NCI-H1436 treated with DMSO at 0.1 percent for 48 hours (cell line): ENCODE measurements at regions not wholly inside any gene's neighbourhood (a gene's known extent, or its start where the extent isn't known, plus 50 kb on each side); places are given as distances from the start of the nearest gene placed in this dataset.
"Not testable (repeated sequence)": the region's sequence is repeated elsewhere in the genome, so short reads cannot be mapped to it uniquely, and the experiment has no call there.

Experiments
- DNase-seq: peaks from one replicate; lab custom pipeline; 2025; lab: John Stamatoyannopoulos, UW

DNA sequence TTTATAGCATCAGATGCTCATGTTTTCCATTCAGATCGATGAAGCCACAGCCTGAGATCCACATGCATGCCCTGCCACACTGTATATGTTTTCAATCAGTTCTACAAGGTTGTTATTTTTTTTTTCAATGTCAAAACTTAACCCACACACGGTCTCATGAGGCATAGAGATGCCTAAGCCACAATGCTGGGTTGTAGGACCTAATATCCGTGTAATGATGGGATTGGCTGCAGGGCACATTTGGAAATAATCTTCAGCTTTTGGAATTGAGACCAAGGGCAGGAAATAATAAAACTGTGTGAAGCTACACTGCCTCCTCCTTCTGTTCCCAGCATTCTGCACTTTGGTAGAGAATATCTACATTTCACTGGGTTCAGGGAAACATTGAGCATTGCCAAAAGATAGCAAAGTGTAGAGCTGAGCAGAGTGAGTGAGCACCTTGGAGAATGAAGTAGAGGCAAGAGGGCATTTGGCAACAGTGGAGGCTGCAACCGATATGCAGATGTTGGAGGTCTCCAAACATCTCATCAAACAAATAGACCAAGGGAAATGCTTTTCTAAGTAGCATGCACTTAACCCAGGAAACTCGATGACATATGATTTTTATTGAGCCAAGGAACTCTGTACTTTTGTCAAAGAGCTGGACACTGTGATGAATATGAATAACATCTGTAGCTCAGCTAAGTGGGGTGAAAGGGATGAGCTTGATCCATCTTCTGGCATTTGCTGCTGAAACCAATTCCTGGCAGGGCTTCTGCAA lies 176.7 kb downstream of the LYPLAL1 start:
- no peak for DNase-seq

DNA sequence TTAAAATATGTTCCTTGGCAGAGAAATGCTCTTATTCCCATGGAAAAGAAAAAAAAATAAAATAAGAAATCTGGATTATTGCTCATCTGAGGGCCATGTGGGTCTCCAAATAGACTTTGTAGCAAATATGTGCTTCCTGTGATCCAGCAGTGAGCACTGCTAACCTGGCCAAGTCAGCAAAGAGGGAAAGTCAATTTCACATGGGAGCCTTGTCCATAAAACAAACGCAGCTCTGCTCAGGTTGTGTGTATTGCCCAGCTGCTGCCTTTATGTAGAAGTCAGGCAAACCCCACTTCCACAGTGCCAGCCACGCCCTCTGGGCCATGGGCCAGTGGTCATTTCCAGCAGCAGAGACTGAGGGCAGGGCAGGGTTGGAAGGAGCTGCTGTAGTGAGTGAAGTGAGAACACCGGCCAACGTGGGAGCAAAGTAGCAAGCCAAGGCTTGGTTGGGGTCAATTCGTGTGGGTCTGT lies 174.3 kb downstream of the LYPLAL1 start:
- DNase-seq = no peak

DNA sequence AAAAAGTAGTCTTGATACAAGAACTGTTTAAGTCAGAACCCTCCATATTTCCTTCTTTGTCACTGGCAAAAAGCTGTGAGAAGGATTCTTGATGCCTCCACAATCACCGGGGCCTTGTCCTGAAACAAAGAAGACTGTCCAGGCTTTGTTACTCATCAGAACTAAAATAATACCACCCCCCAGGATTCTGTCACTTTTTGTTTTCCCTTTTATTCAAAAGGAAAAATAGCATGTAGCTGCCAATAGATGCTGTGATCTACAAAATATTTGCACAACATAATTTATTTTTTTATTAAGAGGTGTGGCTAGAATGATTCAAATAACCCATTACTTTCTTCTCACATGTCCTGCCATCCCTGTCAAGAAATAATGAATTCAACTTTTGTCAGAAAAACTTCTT lies 173.7 kb downstream of the LYPLAL1 start:
- no peak for DNase-seq

DNA sequence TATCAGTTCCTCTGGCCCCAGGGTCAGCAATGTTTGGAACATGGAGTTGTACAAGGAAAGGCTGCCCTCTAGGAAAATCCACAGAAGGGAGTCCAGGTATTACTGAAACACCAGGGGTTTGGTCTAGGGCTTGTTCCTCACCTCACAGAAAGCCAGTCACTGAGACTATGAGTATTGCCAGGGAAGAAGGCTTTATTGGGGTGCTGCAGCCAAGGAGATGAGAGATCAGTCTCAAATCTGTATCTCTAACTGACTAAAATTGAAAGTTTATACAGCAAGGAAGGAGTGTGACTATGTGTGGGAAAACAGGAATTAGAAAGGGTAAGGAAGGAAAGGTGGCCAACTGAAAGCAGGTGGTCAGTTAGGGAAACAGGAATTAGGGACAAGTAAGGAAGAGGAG lies 172.3 kb downstream of the LYPLAL1 start:
- no peak for DNase-seq

DNA sequence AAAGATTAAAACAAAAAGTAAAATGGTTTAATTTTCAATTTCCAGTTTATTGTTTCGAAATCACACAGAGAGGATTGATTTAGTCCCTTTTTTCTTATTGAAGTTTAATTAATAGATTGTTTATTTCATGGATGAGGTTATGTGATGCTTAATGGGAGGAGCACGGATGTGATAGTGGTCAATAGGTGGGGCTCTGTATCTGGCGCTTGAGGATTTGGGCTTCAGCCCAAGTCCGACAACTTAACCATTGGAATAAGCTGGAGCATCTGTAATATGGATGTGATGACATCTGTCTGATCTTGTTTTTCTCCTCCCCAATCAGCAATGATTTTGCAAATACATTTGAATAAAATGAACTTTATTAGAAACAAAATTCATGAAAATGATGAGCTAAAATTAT lies 169.2 kb downstream of the LYPLAL1 start:
- no peak for DNase-seq

DNA sequence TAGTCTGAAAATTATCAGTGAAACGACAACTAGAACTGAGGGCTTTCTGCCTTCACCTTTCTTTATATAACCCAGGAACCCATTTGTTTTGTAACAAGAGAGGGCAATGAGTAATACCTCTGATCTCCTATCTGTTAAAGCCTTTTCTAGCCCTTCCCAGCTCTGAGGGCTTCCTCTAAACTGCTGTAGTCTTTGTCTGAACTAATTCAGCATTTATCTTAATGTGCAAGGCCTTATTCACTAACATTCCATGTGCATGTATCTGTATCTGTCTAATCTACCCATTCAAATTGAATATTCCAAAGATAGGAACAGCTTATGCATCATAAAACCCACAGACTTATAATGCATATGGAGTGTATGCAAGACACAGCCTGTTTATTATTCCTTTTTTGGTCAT lies 167.1 kb downstream of the LYPLAL1 start:
- no peak for DNase-seq

DNA sequence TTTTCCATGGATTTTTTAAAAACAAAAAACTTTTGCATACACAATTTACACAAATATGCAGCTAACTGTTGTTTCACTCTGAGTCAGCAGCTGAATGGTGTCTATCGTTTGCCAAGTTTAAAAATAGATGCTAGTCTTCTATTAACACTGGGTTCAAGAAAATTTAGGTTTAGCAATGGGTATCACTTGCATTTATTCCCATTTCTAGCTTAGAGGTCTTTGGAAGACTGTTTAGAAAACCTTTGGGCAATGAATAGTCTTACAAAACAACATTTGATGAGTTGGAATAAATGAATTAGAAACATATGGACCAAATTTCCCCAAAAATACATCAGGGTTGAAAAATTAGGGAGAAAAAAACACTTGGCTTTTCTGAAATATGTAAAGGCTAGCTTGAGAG lies 165.8 kb downstream of the LYPLAL1 start:
- DNase-seq = no peak

DNA sequence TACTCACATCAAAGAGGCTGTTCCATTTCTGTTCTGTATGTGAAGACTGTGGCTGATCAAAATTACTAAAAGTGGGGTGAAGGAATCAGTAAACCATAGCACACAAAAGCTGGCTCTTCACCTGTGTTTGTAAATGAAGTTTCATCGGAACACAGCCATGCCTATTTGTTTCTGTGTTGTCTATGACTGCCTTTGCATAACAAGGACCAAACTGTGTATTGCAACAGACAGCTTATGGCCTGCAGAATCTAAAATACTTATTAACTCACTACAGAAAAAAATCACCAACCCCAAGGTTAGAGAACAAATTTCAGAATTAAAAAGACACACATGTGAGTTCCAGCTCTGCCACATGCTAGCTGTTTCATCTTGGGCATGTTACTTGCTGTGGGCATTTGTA lies 163.9 kb downstream of the LYPLAL1 start:
- no peak for DNase-seq

DNA sequence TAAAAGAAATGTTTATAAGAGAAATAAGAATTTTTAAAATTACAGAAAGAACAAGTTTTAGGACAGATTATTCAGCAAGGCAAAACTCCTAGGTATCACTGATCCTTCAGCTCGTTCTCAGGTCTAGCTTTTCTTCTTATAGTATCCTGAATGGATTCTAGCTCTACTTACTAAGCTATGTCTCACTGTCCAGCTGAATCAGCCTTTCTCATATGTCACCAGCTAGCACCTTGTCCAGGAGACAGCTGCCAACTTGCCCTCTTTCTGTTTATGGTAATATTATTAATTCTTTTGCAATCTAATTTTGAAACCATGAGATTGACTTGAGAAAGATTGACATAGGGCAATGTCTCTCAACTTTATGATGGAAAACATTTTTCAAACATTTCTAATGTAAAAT lies 159.9 kb downstream of the LYPLAL1 start:
- DNase-seq = no peak

DNA sequence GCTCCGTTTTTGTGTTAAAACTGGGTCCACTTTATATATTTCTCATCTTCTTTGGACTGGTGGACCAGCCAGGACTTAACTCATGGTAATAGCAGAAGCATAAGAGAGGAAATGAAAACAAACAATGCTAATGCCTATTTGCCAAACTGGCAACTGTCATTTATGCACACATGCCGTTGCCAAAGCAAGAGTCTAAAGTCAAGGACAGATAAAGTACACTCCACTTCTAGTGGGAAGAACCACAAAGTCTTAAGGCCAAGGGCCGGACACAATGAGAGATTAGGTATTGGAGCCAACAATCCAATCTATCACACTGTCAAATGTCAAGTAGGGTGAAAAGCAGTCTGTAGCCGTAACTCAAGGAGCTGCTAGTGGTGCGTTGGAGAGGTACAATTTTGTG lies 157.7 kb downstream of the LYPLAL1 start:
- DNase-seq = no peak

DNA sequence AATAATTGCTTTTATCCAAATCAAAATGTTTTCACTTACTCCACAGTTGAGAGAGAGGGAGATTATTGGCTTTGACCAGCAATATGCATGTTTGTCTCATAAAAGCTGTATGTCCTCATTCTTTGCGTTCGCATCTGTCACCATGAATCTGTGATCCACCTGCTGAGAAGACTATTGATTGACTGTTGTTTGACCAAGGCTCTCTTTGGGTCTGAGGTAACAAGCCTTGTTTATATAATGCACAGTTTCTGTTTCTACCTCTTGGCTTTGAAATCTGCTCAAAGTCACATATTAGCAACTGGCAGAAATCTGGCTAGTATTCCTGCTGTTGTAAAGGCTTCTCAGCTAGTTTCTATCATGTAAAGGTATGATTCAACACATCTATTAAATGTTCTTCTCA lies 157.0 kb downstream of the LYPLAL1 start:
- no peak for DNase-seq

DNA sequence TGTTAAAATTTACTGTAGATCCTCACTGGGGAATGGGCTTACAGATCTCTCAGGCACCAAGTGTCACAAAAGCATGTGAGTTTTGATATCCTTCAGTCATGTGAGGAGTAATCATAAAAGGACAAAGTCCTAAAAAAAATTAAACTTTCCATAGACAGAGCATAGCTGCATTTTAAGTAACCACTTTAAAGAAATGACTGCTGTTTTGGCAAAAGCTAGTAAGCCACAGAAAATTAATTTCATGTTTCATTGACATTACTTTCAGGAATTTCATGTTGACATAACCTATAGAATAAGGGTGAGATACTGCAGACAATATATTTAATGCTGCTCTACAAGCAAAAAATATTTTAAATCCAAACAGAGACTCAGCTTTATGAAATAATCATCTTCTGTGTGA lies 156.3 kb downstream of the LYPLAL1 start:
- no peak for DNase-seq

DNA sequence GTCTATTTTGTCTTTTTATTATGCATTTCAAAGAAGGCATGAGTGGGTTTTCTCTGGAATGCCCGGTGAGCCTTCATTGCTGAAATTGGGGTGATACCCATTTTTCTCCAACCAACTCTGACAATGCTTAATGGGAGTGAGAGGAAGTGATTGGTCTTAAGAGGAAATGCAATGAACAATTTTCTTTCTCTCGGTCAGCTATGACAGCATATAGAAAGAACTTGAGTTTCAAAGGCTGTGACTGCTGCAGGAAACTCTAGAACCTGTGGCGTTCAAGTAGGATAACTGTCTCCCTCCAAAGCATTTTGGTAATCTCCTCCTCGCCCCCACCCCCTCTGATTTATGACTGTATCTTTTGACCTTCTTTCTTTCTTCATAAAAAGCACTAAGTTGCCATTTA lies 155.9 kb downstream of the LYPLAL1 start:
- no peak for DNase-seq

DNA sequence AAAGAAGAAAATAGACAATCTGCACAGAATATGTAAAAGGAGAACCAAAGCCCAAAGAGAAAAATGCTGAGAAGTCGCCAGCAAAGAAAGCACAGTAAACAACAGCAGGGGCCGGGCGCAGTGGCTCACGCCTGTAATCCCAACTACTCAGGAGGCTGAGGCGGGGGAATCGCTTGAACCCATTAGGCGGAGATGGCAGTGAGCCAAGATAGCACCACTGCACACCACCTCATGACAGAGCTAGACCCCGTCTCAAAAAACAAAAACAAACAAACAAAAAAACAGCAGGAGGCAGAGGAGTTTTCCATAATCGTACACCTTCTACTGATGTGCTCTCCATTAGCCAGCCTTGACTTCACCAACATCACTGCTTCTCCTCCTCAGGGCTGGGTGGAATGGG lies 153.2 kb downstream of the LYPLAL1 start:
- DNase-seq = no peak

DNA sequence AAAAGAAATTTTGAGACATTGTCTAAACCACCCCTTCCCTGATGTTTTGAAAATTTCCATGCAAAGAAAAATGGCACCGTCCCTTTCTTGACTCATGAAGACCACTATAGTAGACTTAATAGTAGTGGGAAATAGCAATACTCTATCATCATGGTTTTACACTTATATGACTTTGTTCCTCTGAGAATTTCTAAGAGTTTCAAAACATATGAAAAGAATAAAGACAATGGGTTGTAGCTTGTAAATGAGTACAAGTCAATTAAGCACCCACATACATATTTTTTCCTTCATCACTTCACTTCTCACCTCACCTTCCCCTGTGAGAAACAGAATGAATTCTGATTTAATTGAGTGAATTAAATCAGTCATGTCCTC lies 151.7 kb downstream of the LYPLAL1 start:
- no peak for DNase-seq

DNA sequence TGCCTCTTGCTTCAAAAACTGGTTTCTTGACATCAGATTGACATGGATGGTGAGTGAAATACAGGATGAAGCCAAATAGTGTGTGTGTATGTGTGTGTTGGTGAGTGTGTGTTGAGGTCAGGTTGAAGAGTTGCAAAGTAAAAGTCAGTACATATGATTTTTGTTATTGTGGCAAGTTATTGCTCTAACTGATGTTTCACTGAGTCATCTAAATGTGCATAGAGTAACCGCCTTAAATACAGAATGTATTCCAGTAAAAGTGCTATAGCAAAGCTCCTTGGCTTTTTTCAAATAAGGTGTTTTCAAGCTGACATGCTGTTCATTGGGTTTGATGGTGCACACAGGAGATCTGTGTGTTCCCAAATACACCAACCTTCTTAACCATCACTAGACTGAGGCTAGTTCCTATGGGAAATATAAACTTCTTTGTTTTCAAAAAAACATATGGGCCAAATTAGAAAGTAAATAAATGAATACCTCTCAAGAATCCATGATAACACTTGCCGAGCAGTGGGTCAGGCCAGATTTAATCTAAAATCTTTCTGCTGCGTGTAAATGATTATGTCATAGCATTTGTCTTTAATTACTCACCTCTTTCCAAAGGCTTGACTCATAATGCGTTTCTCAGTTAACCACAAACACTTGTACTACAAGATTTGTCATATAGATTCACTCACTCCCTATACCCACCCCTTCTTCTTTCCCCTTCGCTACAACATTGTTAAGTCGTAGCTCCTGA lies 151.1 kb downstream of the LYPLAL1 start:
- no peak for DNase-seq

DNA sequence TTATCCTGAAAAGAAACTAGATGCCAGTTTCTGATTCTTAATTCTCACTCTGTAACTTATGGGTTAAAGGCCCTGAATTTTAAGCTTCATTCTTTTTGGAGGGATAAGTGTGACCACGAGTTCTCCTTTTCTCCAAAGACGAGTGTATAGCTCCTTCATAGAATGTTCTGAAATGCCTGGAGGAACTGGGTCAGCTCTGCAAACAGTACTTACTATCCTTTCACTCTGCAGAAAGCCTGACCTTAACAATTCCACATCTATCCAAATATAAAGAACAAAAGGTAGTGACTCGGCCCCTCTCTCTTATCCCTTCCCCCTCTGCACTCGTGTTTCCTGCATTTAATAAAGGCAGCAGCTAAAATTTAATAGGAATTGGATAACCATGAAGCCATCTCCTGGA lies 150.5 kb downstream of the LYPLAL1 start:
- DNase-seq = no peak

DNA sequence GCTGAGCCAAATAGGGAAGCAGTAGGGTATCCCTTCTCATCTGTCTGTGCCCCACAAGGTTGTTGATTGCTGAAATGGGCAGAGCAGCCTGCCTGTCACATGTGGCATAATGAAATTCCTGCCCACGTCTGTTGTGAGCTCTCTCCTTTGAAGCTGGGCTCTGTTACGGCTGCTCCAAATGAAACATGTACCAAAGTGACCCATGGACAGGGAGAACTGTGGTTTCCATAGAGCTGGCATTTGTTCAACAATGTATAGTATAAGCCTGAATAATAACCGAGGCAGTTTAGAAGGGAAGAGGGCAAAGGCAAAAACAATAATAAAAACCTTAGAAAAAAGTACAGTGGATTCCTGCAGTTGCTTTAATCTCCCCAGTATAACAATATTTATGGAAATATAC lies 149.7 kb downstream of the LYPLAL1 start:
- no peak for DNase-seq

DNA sequence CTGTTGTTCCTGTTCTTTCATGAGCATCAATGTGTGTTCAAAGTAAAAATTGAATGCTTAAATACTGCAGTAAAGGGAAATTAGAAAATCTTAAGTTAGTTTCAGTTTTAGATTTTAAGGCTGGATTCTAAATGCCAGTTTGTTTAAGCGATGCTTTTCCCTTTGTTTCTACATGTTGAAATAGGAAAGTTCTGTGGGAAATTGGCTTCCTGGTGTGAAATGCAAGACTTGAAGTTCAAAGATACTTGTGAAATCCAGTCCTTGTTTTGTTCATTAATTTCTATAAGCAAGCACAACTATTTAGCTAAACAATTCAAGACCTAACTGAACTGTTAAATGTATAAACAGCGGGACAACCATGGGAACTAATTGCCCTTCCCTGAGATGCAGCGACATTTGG lies 149.1 kb downstream of the LYPLAL1 start:
- DNase-seq = no peak

DNA sequence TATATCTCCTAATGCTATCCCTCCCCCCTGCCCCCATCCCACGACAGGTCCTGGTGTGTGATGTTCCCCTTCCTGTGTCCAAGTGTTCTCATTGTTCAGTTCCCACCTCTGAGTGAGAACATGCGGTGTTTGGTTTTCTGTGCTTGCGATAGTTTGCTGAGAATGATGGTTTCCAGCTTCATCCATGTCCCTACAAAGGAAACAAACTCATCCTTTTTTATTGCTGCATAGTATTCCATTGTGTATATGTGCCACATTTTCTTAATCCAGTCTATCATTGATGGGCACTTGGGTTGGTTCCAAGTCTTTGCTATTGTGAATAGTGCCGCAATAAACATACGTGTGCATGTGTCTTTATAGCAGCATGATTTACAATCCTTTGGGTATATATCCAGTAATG lies 146.9 kb downstream of the LYPLAL1 start:
- DNase-seq = not testable (repeated sequence)

DNA sequence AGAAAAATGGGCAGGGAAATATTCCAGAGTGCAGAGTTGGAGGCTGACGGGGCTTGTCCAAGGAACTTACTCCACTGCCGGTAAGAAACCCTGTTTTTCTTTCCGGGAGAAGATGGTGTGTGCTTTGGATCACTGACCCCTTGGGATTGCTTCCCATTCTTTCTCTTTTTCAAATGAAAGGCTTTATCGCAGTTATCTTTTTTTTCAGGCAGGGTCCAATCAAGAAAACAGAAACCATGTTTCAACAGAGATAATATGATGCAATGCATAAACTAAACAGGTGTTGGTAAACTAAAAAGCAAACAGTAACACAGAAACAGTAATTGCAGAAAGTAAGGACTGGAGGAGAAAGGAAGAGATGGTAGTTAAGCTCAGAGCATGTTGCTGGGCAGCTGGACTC lies 145.1 kb downstream of the LYPLAL1 start:
- DNase-seq = no peak

DNA sequence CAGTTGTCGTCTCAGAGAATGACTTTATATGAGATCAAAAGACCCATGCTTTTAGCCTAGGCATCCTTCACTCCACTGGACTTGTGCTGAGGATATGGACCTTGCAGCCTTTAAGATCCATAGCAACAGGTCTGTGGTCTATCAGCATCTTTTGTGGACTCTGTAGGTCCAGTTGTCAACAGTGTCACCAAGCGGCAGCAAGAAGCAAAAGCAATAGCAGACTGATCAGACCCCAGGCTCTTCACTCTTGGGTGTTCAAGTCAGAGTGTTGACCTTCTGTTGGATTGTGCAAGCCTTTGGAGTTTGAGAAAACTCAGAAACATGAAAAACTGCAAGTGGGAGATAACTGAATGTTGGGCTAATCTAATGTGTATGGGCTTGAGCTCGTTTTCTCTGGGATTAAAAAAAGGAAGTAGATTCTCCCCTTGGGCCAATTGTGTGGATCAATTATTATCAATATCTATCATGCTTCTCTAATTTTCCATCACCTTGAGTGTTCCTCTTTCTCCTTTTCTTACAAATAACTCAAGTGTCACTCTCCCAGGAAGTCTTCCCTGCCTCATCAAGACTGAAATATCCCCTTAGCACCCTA lies 144.2 kb downstream of the LYPLAL1 start:
- no peak for DNase-seq

DNA sequence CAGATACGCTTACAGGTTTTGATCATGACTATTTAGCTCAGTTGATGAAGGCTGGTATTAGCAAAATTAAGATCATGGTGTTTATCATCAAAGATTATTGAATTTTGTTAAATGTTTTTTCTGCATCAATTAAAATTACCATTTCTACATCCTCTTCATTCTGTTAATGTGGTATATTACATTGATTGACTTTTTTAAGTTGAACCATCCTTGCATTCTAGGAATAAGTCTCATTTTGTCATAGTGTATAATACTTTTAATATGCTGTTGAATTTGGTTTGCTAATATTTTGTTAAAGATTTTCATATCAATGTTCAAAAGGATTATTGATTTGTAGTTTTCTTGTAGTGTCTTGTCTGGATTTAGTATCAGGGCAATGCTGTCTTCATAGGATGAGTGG lies 142.4 kb downstream of the LYPLAL1 start:
- no peak for DNase-seq
